Esophagus mucosa (tissue), 1 donor: ENCODE measurements at regions not wholly inside any gene's neighbourhood (a gene's known extent, or its start where the extent isn't known, plus 50 kb on each side); places are given as distances from the start of the nearest gene placed in this dataset.
A peak's percentile ranks its signal among the peaks of the same experiment; 100 is the strongest.
"Not testable (repeated sequence)": the region's sequence is repeated elsewhere in the genome, so short reads cannot be mapped to it uniquely, and the experiment has no call there.

ENCODE experiments used
- ATAC-seq: fragments of 200-7000 bp; cut with Tn5 transposase; one replicate; pipeline ENCODE4 v1.9.1; 2020
- donor health status: DM: yes; HTN: yes; CAD: no.

GRCh38 chr9:135385793-135386192 is 93.8 kb upstream of the PPP1R26 start:
- no peak for ATAC-seq

GRCh38 chr9:135387976-135388375 is 91.6 kb upstream of the PPP1R26 start:
- ATAC-seq: no peak

GRCh38 chr9:135388530-135388929 is 91.1 kb upstream of the PPP1R26 start:
- ATAC-seq: no peak

- no peak for ATAC-seq
These were observed 87.8 kb upstream of the PPP1R26 start for GRCh38 chr9:135391759-135392158.

GRCh38 chr9:135392511-135392910 is 87.1 kb upstream of the PPP1R26 start:
- no peak for ATAC-seq

- no peak for ATAC-seq
These were observed 85.5 kb upstream of the PPP1R26 start for GRCh38 chr9:135394131-135394530.

- no peak for ATAC-seq
These were observed 84.6 kb upstream of the PPP1R26 start for GRCh38 chr9:135394699-135395645.

- no peak for ATAC-seq
These were observed 82.4 kb upstream of the PPP1R26 start for GRCh38 chr9:135397142-135397541.

- ATAC-seq: no peak
These were observed 80.5 kb upstream of the PPP1R26 start for GRCh38 chr9:135399000-135399649.

GRCh38 chr9:135400496-135400895 is 79.1 kb upstream of the PPP1R26 start:
- ATAC-seq: no peak

- ATAC-seq: no peak
These were observed 78.4 kb upstream of the PPP1R26 start for GRCh38 chr9:135401218-135401617.

- ATAC-seq: no peak
These were observed 77.4 kb upstream of the PPP1R26 start for GRCh38 chr9:135402048-135402738.

GRCh38 chr9:135402739-135403695 is 76.6 kb upstream of the PPP1R26 start:
- no peak for ATAC-seq

GRCh38 chr9:135403733-135404450 is 75.7 kb upstream of the PPP1R26 start:
- peak; percentile 34 for ATAC-seq

GRCh38 chr9:135404451-135405144 is 75.0 kb upstream of the PPP1R26 start:
- ATAC-seq: no peak

- ATAC-seq: not testable (repeated sequence)
These were observed 74.5 kb upstream of the PPP1R26 start for GRCh38 chr9:135405145-135405464.

- no peak for ATAC-seq
These were observed 70.9 kb upstream of the PPP1R26 start for GRCh38 chr9:135408476-135409254.

- peak; percentile 7 for ATAC-seq
These were observed 70.0 kb upstream of the PPP1R26 start for GRCh38 chr9:135409286-135410200.

GRCh38 chr9:135410421-135410820 is 69.2 kb upstream of the PPP1R26 start:
- ATAC-seq: no peak
